Erythroblast (primary cell): ENCODE measurements at regions not wholly inside any gene's neighbourhood (a gene's known extent, or its start where the extent isn't known, plus 50 kb on each side); places are given as distances from the start of the nearest gene placed in this dataset.

Experiments used
- DNase-seq, 2 experiments: peaks; one replicate each; lab custom pipeline; 2025; lab: John Stamatoyannopoulos, UW
- GATA1 ChIP-seq: IDR thresholded peaks from 2 replicates; pipeline ENCODE4 v1.6.1; 2011; ENCODE audit warnings: low read depth, mild to moderate bottlenecking, control low read depth, low read length, moderate library complexity
- POLR2A ChIP-seq: IDR thresholded peaks from 2 replicates; pipeline ENCODE4 v1.6.1; 2011; ENCODE audit warnings: mild to moderate bottlenecking, low read length

- no peak for TF ChIP-seq GATA1
- no peak for TF ChIP-seq POLR2A
Measured at GRCh38 chr1:5750186-5751162, 241.8 kb downstream of the NPHP4 start.

GRCh38 chr1:5748286-5749225 is 243.7 kb downstream of the NPHP4 start:
- TF ChIP-seq POLR2A (no peak), GATA1 (no peak)
- DNase-seq: no peak

More at GRCh38 chr1:5750186-5751162, 241.8 kb downstream of the NPHP4 start:
- no peak for DNase-seq

GRCh38 chr1:5747426-5748285 is 244.6 kb downstream of the NPHP4 start:
- no peak for DNase-seq
- TF ChIP-seq GATA1 (no peak), POLR2A (no peak)

- TF ChIP-seq GATA1 (no peak), POLR2A (no peak)
- DNase-seq: no peak
Measured at GRCh38 chr1:5746611-5747425, 245.4 kb downstream of the NPHP4 start.

GRCh38 chr1:5745800-5746610 is 246.2 kb downstream of the NPHP4 start:
- peak; percentile 55 to 73 for DNase-seq
- TF ChIP-seq GATA1: no peak
- TF ChIP-seq POLR2A: no peak

GRCh38 chr1:5744911-5745799 is 247.1 kb downstream of the NPHP4 start:
- DNase-seq: no peak
- TF ChIP-seq POLR2A: no peak

GRCh38 chr1:5744341-5744740 is 247.9 kb downstream of the NPHP4 start:
- TF ChIP-seq POLR2A (no peak), GATA1 (no peak)

GRCh38 chr1:5743435-5744095 is 248.7 kb downstream of the NPHP4 start:
- no peak for DNase-seq
- no peak for TF ChIP-seq POLR2A
- TF ChIP-seq GATA1: no peak

More at GRCh38 chr1:5744341-5744740, 247.9 kb downstream of the NPHP4 start:
- no peak for DNase-seq

- TF ChIP-seq POLR2A: no peak
- no peak for TF ChIP-seq GATA1
- no peak for DNase-seq
Measured at GRCh38 chr1:5742801-5743200, 249.4 kb downstream of the NPHP4 start.

- TF ChIP-seq GATA1: no peak
- TF ChIP-seq POLR2A: no peak
- no peak for DNase-seq
Measured at GRCh38 chr1:5742032-5742431, 250.2 kb downstream of the NPHP4 start.
